HEK293T (cell line): ENCODE measurements at regions not wholly inside any gene's neighbourhood (a gene's known extent, or its start where the extent isn't known, plus 50 kb on each side); places are given as distances from the start of the nearest gene placed in this dataset.

Source experiments
- FOXA1 ChIP-seq: fragments of 450-650 bp; IDR thresholded peaks from 2 replicates; pipeline ENCODE4 v1.6.1; 2016; ENCODE audit warnings: mild to moderate bottlenecking
- L3MBTL2 ChIP-seq: fragments of 450-650 bp; conservative IDR thresholded peaks from 2 replicates; pipeline ENCODE4 v1.6.1; 2016; ENCODE audit warnings: mild to moderate bottlenecking
- NFRKB ChIP-seq: fragments of 450-650 bp; IDR thresholded peaks from 2 replicates; pipeline ENCODE4 v1.6.1; 2016; ENCODE audit warnings: mild to moderate bottlenecking, moderate library complexity
- SP1 ChIP-seq: fragments of 450-650 bp; IDR thresholded peaks from 2 replicates; pipeline ENCODE4 v1.6.1; 2017

- TF ChIP-seq SP1 = no peak
- TF ChIP-seq NFRKB = no peak
- no peak for TF ChIP-seq FOXA1
- no peak for TF ChIP-seq L3MBTL2
Observed at GRCh38 chr4:165724786-165725185, 148.3 kb upstream of the TLL1 start.
